HepG2 (cell line): ENCODE measurements at regions not wholly inside any gene's neighbourhood (a gene's known extent, or its start where the extent isn't known, plus 50 kb on each side); places are given as distances from the start of the nearest gene placed in this dataset.

Experiments
- ATAC-seq: fragments of 200-7000 bp; cut with Tn5 transposase; 3 replicates; pipeline ENCODE4 v1.9.1; 2020; ENCODE audit warnings: mild to moderate bottlenecking, moderate library complexity
- BruUV-seq: library from RNA; stranded (reverse); fragments of 400-500 nt; replicated peaks from 2 replicates; lab custom pipeline; 2021; lab: Mats Ljungman, UMichigan
- CTCF ChIA-PET: fragments of 300-600 bp; formaldehyde crosslinking; extraction: SDS; loops from one replicate; lab custom pipeline; 2021; ENCODE audit warnings: low total read pairs, inconsistent platforms, low intra/inter-chr PET ratio; lab: Yijun Ruan, JAX
- POLR2A ChIA-PET: fragments of 350-600 bp; sonication (Branson Sonifier 250); formaldehyde crosslinking; loops from one replicate; lab custom pipeline; 2020; ENCODE audit warnings: antibody characterized with exemption, inconsistent platforms; lab: Yijun Ruan, JAX
- DNase-seq: peaks from one replicate; pipeline ENCODE4 v3.0.0-alpha.2; 2015; ENCODE audit warnings: low spot score
- FAIRE-seq: peaks from 3 replicates; lab custom pipeline; 2011; peaks lifted over from hg19 to GRCh38; lab: Jason Lieb, UNC
- H2AFZ ChIP-seq: one replicate; pipeline ENCODE4 v1.6.1; 2011; ENCODE audit warnings: low read length, inconsistent platforms
- H3K27ac ChIP-seq: fragments of 300-600 bp; 3 replicates; pipeline ENCODE4 v1.8.0; 2011; ENCODE audit warnings: mixed run types, mild to moderate bottlenecking, mixed read lengths, low read length, inconsistent platforms; ENCODE audit not compliant: insufficient read depth; ENCODE audit errors: extremely low read length
- H3K27me3 ChIP-seq, 2 experiments: fragments of 200-600 bp in 1 of 2; 2 replicates in 1 of 2; 3 replicates in 1 of 2; pipeline versions ENCODE4 v1.6.0 to v1.8.0; 2011; ENCODE audit warnings: low read length in 2 of 2, mild to moderate bottlenecking in 2 of 2, moderate library complexity in 2 of 2, inconsistent platforms in 1 of 2; ENCODE audit not compliant: insufficient read depth in 2 of 2, control insufficient read depth in 1 of 2
- H3K36me3 ChIP-seq, 2 experiments: fragments of 200-600 bp in 1 of 2; replicated peaks in 1 of 2; 2 replicates in 1 of 2; 3 replicates in 1 of 2; pipeline versions ENCODE4 v1.5.1 to v1.8.0; 2011; ENCODE audit warnings: low read length in 2 of 2, inconsistent platforms in 1 of 2; ENCODE audit not compliant: insufficient read depth in 2 of 2, control insufficient read depth in 1 of 2
- H3K4me1 ChIP-seq: 2 replicates; pipeline ENCODE4 v1.5.1; 2012; ENCODE audit warnings: low read length, inconsistent platforms; ENCODE audit not compliant: insufficient read depth
- H3K4me2 ChIP-seq: 2 replicates; pipeline ENCODE4 v1.6.0; 2011; ENCODE audit warnings: low read depth, low read length, inconsistent platforms
- H3K4me3 ChIP-seq, 3 experiments: fragments of 200-600 bp in 1 of 3; sonication (generic), shearing (Covaris generic) in 1 of 3; replicated peaks in 1 of 3; 2 replicates each; pipeline ENCODE4 v1.5.1; 2011 to 2016; ENCODE audit warnings: low read length in 3 of 3, inconsistent platforms in 2 of 3, low read depth in 2 of 3, mild to moderate bottlenecking in 2 of 3, control low read depth in 1 of 3, mixed read lengths in 1 of 3; ENCODE audit not compliant: insufficient read depth in 1 of 3
- H3K79me2 ChIP-seq: one replicate; pipeline ENCODE4 v1.6.1; 2011; ENCODE audit warnings: low read length, inconsistent platforms; ENCODE audit not compliant: insufficient read depth
- H3K9ac ChIP-seq: 2 replicates; pipeline ENCODE4 v1.6.0; 2011; ENCODE audit warnings: mild to moderate bottlenecking, low read depth, low read length, inconsistent platforms; ENCODE audit not compliant: insufficient read depth
- H3K9me3 ChIP-seq: 2 replicates; pipeline ENCODE4 v1.5.1; 2012; ENCODE audit warnings: mild to moderate bottlenecking, low read length
- H4K20me1 ChIP-seq: 2 replicates; pipeline ENCODE4 v1.6.0; 2011; ENCODE audit warnings: inconsistent platforms, mild to moderate bottlenecking, low read length, moderate library complexity; ENCODE audit not compliant: insufficient read depth
- CEBPB ChIP-seq: IDR thresholded peaks from 2 replicates; pipeline ENCODE4 v1.6.1; 2011; ENCODE audit warnings: low read depth, low read length, improper control_type of control experiment, borderline replicate concordance
- EZH2 ChIP-seq: conservative IDR thresholded peaks from 2 replicates; pipeline ENCODE4 v1.6.1; 2012; ENCODE audit warnings: mild to moderate bottlenecking, low read depth, low read length, moderate library complexity
- GTF2F1 ChIP-seq: fragments of 150-350 bp; IDR thresholded peaks from 2 replicates; pipeline ENCODE4 v1.6.1; 2014; ENCODE audit warnings: low read length
- HHEX ChIP-seq: IDR thresholded peaks from 2 replicates; pipeline ENCODE4 v1.6.1; 2016; ENCODE audit warnings: control low read depth
- KLF6 ChIP-seq: IDR thresholded peaks from 2 replicates; pipeline ENCODE4 v1.8.0; 2016; ENCODE audit warnings: missing biosample characterization, missing genetic modification reagents
- NR2F6 ChIP-seq, 2 experiments: IDR thresholded peaks; 2 replicates each; pipeline ENCODE4 v1.6.1; 2016; ENCODE audit warnings: antibody characterized with exemption in 1 of 2, mild to moderate bottlenecking in 1 of 2
- PTBP1 ChIP-seq: fragments of 200-400 bp; formaldehyde crosslinking; IDR thresholded peaks from 2 replicates; pipeline ENCODE4 v1.6.1; 2018; ENCODE audit warnings: low read length, low read depth; ENCODE audit not compliant: poor library complexity, severe bottlenecking
- STAG1 ChIP-seq: sonication (generic); formaldehyde crosslinking; IDR thresholded peaks from 2 replicates; pipeline ENCODE4 v1.4.0; 2020; ENCODE audit warnings: missing genetic modification reagents
- TRIM24 ChIP-seq: sonication (generic); formaldehyde crosslinking; IDR thresholded peaks from 2 replicates; pipeline ENCODE4 v1.8.0; 2022; ENCODE audit warnings: mild to moderate bottlenecking, missing genetic modification reagents
- ZNF230 ChIP-seq: sonication (generic); formaldehyde crosslinking; IDR thresholded peaks from 2 replicates; pipeline ENCODE4 v1.4.0; 2020; ENCODE audit warnings: mild to moderate bottlenecking, missing genetic modification reagents
- ZNF256 ChIP-seq: sonication (generic); formaldehyde crosslinking; conservative IDR thresholded peaks from 2 replicates; pipeline ENCODE4 v1.4.0; 2020; ENCODE audit warnings: missing genetic modification reagents
- ZNF773 ChIP-seq: sonication (generic); formaldehyde crosslinking; IDR thresholded peaks from 2 replicates; pipeline ENCODE4 v1.4.0; 2020; ENCODE audit warnings: missing genetic modification reagents, borderline replicate concordance
- ZNF839 ChIP-seq: sonication (generic); formaldehyde crosslinking; IDR thresholded peaks from 2 replicates; pipeline ENCODE4 v1.4.0; 2020; ENCODE audit warnings: missing genetic modification reagents, mild to moderate bottlenecking, borderline replicate concordance
- WGBS: methylation state at CpG from one replicate; pipeline ENCODE4 v1.1.6; 2017; ENCODE audit warnings: low lambda C conversion rate; 5-methylcytosine and 5-hydroxymethylcytosine counted together
- in situ Hi-C: cut with HindIII; loops from 2 replicates; pipeline ENCODE4 v1.10.0; 2017; ENCODE audit warnings: low pct_unique_long_range_greater_than_20kb; ENCODE audit not compliant: extremely low pct_ligation_motif_present
- intact Hi-C: fragments of 100-400 bp; cut with micrococcal nuclease; formaldehyde crosslinking; loops from one replicate; pipeline ENCODE4 v1.10.0; 2022; ENCODE audit not compliant: unreplicated experiment
- TF ChIP-seq, protein P1 (sequence below): IDR thresholded peaks from 2 replicates; pipeline ENCODE4 v1.6.1; 2012; ENCODE audit warnings: inconsistent platforms
- TF ChIP-seq, protein P2 (sequence below): sonication (generic); formaldehyde crosslinking; IDR thresholded peaks from 2 replicates; pipeline ENCODE4 v1.5.0; 2020; ENCODE audit warnings: mild to moderate bottlenecking, missing genetic modification reagents, moderate library complexity
- TF ChIP-seq, protein P3 (sequence below): sonication (generic); formaldehyde crosslinking; IDR thresholded peaks from 2 replicates; pipeline ENCODE4 v1.5.0; 2020; ENCODE audit warnings: mild to moderate bottlenecking, low read depth, missing genetic modification reagents, borderline replicate concordance

DNA sequence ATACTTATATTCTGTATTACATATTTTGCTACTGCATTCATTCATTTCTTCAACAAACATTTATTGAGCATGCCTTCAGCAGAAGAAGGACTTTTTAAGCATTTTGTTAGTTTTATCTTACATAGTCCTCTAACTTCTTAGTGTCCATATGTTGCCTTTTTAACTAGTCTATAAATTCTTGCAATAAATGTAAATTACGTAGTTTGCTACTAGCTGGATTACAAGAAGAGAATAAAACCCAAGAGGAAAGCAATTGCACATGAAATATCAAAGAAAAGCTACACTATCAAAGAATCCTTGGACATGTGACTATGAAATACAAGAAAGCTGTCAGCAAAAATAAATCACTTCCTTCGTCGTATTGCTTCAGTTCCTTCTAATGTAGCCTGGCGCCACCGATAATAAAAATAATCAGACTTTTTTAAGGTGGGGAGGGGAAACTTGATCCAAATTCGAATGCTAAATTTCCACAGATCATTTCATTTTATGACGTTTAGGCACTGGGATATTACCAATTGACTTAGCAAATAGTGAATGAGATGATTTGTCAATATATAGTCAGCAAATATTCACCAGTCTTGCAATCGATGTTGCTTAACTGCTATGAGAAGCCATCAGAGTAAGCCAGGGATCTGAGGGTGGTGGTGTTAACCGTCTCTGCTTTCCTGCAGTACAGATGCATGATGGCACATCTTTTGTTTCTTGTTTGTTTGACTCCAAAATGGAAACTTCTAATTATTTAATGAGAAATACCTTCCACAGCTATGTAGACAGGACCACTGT, 258.7 kb upstream of the EXOC2 start:
- Histone ChIP-seq H3K4me1 (no peaks in the 10 kb centered on the region), H3K4me2 (no peak overlapping the region), H3K27me3 (peaks cover 2 to 20% of the 10 kb centered on the region in 2 experiments; a peak in 3 of 5 replicates), H3K36me3 (no peaks in the 10 kb centered on the region), H3K79me2 (no peaks in the 10 kb centered on the region), H4K20me1 (no peaks in the 10 kb centered on the region), H3K9me3 (no peaks in the 10 kb centered on the region), H2AFZ (no peak overlapping the region), H3K9ac (no peak overlapping the region), H3K4me3 (no peak overlapping the region), H3K27ac (no peak overlapping the region)
- intact Hi-C loops (no loop called here), in situ Hi-C loops (no loop called here)
- ATAC-seq (no peak), FAIRE-seq (no peak), DNase-seq (no peak)
- BruUV-seq: no TSS peak
- 43% methylated on average over 9 of the region's 9 CpGs for WGBS
- POLR2A ChIA-PET: no interaction called here
- TF ChIP-seq NR2F6 (IDR thresholded peaks at IDR 0.05) (no peak), NR2F6 (CRISPR knock-in tag; IDR thresholded peaks at IDR 0.05) (no peak), CEBPB (peak; percentile 58; the same call in 1 of the 2 replicates)
- CTCF ChIA-PET: no interaction called here

DNA sequence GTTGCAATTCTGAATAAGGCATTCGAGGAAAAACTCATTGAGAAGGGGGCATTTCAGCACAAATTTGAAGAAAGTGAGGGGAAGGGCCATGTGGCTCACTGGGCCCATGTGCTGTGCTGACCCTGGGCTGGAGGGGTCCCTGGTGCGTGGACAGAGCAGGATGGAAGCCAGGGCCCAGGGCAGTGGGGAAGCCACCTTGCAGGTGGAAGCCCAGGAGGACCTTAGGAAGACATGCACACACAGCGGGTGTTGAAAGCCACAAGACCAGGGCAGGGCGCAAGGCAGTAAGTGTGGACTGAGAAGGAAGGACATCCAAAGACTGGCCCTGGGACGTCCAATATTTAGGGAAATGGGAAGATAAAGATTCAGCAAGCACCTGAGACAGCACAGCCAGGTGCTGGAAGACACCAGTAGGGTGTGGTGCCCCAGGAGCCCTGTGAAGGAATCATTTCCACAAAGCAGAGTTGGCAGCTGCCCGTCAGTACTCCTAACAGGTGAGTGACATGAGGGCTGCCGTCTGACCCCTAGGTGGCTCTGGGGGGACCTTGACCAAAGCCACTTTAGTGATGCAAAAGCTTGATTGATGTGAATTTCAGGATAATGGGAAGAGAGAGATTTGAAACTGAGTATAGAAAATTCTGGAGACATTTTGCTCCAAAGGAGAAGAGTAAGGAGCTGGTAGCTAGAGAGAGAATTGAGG, 254.4 kb upstream of the EXOC2 start:
- CTCF ChIA-PET: no interaction called here
- FAIRE-seq: no peak
- no TSS peak for BruUV-seq
- Histone ChIP-seq H3K9me3 (no peaks in the 10 kb centered on the region), H3K4me1 (no peaks in the 10 kb centered on the region), H3K4me3 (no peak overlapping the region), H2AFZ (no peak overlapping the region), H3K36me3 (no peaks in the 10 kb centered on the region), H3K27ac (no peak overlapping the region), H3K27me3 (peaks cover 2 to 21% of the 10 kb centered on the region in 2 experiments; a peak in 3 of 5 replicates), H4K20me1 (no peaks in the 10 kb centered on the region), H3K9ac (no peak overlapping the region), H3K4me2 (no peak overlapping the region), H3K79me2 (no peaks in the 10 kb centered on the region)
- 37% methylated on average over 7 of the region's 7 CpGs for WGBS
- in situ Hi-C loops (no loop called here), intact Hi-C loops (no loop called here)
- DNase-seq: no peak
- POLR2A ChIA-PET: no interaction called here
- ATAC-seq: peak; percentile 77
- TF ChIP-seq ZNF839 (CRISPR knock-in tag) (no peak), EZH2 (no peak), HHEX (no peak), ZNF256 (CRISPR knock-in tag) (no peak), ZNF230 (no peak), GTF2F1 (no peak), KLF6 (CRISPR knock-in tag) (no peak), STAG1 (peak; percentile 45), PTBP1 (no peak), ZNF773 (CRISPR knock-in tag) (no peak), TRIM24 (CRISPR knock-in tag) (no peak)
- TF ChIP-seq, protein P1, sequence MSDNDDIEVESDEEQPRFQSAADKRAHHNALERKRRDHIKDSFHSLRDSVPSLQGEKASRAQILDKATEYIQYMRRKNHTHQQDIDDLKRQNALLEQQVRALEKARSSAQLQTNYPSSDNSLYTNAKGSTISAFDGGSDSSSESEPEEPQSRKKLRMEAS: no peak
- TF ChIP-seq, protein P2, sequence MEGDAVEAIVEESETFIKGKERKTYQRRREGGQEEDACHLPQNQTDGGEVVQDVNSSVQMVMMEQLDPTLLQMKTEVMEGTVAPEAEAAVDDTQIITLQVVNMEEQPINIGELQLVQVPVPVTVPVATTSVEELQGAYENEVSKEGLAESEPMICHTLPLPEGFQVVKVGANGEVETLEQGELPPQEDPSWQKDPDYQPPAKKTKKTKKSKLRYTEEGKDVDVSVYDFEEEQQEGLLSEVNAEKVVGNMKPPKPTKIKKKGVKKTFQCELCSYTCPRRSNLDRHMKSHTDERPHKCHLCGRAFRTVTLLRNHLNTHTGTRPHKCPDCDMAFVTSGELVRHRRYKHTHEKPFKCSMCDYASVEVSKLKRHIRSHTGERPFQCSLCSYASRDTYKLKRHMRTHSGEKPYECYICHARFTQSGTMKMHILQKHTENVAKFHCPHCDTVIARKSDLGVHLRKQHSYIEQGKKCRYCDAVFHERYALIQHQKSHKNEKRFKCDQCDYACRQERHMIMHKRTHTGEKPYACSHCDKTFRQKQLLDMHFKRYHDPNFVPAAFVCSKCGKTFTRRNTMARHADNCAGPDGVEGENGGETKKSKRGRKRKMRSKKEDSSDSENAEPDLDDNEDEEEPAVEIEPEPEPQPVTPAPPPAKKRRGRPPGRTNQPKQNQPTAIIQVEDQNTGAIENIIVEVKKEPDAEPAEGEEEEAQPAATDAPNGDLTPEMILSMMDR: peak; percentile 39
- TF ChIP-seq, protein P3, sequence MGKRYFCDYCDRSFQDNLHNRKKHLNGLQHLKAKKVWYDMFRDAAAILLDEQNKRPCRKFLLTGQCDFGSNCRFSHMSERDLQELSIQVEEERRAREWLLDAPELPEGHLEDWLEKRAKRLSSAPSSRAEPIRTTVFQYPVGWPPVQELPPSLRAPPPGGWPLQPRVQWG (CRISPR knock-in tag): no peak
